Upper lobe of left lung (tissue), 6 donors: ENCODE measurements at regions not wholly inside any gene's neighbourhood (a gene's known extent, or its start where the extent isn't known, plus 50 kb on each side); places are given as distances from the start of the nearest gene placed in this dataset.

ENCODE experiments used
- ATAC-seq, 2 donors: fragments of 200-7000 bp; cut with Tn5 transposase; one replicate each; pipeline ENCODE4 v1.9.1; 2022; ENCODE audit warnings: mild to moderate bottlenecking in 2 of 2, moderate library complexity in 2 of 2; ENCODE audit not compliant: low FRiP score in 2 of 2
- DNase-seq, 2 donors: peaks; one replicate each; pipeline ENCODE4 v3.0.0-alpha.2; 2019 to 2020
- H3K27ac ChIP-seq, 4 donors: fragments of 200-600 bp; sonication (generic); one replicate each; pipeline ENCODE4 v1.5.1; 2016 to 2019
- H3K27me3 ChIP-seq, 4 donors: fragments of 200-600 bp; sonication (generic); one replicate each; pipeline ENCODE4 v1.5.1; 2017 to 2019
- H3K36me3 ChIP-seq, 4 donors: fragments of 200-600 bp; sonication (generic); one replicate each; pipeline ENCODE4 v1.5.1; 2016 to 2019
- H3K4me1 ChIP-seq, 4 donors: fragments of 200-600 bp; sonication (generic); one replicate each; pipeline ENCODE4 v1.5.1; 2018 to 2019
- H3K4me3 ChIP-seq, 4 donors: fragments of 200-600 bp; sonication (generic); one replicate each; pipeline ENCODE4 v1.5.1; 2017 to 2019; ENCODE audit warnings: mild to moderate bottlenecking in 2 of 4, moderate library complexity in 1 of 4
- H3K9me3 ChIP-seq, 4 donors: fragments of 200-600 bp; sonication (generic); one replicate each; pipeline ENCODE4 v1.5.1; 2018 to 2019
- EP300 ChIP-seq, 4 donors: sonication (generic); formaldehyde crosslinking; IDR thresholded peaks; one replicate each; pipeline ENCODE4 v1.5.1; 2017; ENCODE audit warnings: antibody characterized with exemption in 4 of 4, control low read depth in 2 of 4
- POLR2A ChIP-seq, 4 donors: fragments of 450-650 bp; IDR thresholded peaks; one replicate each; pipeline ENCODE4 v1.5.1; 2016 to 2017; ENCODE audit warnings: antibody characterized with exemption in 4 of 4, mild to moderate bottlenecking in 2 of 4
- POLR2AphosphoS5 ChIP-seq, 2 donors: sonication (generic); formaldehyde crosslinking; IDR thresholded peaks; one replicate each; pipeline ENCODE4 v1.5.1; 2017; ENCODE audit warnings: antibody characterized with exemption in 2 of 2
- WGBS, 2 donors: methylation state at CpG; one replicate each; pipeline ENCODE4 v1.1.5; 2017 to 2018; 5-methylcytosine and 5-hydroxymethylcytosine counted together
- TF ChIP-seq, protein P1 (sequence below), 6 experiments: fragments of 450-650 bp in 4 of 6; fragments of 200-600 bp in 2 of 6; sonication (generic) in 2 of 6; IDR thresholded peaks; one replicate each; pipeline ENCODE4 v1.5.1; 2016 to 2019; ENCODE audit warnings: antibody characterized with exemption in 6 of 6
- donor health status: DM: no; HTN: no; CAD: no; lungs with moderate emphysema.
- donor health status: DM: no; HTN: yes; CAD: no; lungs with severe emphysema.

DNA sequence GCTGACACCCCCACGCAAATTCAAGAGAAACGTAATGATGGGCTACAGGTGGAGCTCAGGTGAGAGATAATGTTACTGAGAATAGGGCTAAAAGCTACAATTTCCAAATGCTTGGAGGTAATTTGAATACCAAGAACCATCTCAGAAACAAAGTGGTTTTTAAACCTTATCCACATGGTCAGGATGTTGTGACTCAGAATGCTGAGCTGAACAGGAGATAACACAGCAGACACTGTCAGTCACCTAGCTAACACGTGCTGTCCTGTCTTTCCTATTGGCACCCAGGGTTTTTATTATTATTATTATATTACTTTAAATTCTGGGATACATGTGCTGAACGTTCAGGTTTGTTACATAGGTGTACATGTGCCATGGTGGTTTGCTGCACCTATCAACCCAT lies 233.0 kb upstream of the MAF start:
- 84 to 86% methylated on average over 4 of the region's 4 CpGs for WGBS, 2 donors
- no peak for ATAC-seq
- Histone ChIP-seq H3K9me3 (no peaks in the 10 kb centered on the region), H3K4me1 (no peaks in the 10 kb centered on the region), H3K4me3 (no peak overlapping the region), H3K27me3 (no peaks in the 10 kb centered on the region), H3K27ac (no peak overlapping the region), H3K36me3 (no peaks in the 10 kb centered on the region)
- DNase-seq = no peak
- TF ChIP-seq, protein P1, sequence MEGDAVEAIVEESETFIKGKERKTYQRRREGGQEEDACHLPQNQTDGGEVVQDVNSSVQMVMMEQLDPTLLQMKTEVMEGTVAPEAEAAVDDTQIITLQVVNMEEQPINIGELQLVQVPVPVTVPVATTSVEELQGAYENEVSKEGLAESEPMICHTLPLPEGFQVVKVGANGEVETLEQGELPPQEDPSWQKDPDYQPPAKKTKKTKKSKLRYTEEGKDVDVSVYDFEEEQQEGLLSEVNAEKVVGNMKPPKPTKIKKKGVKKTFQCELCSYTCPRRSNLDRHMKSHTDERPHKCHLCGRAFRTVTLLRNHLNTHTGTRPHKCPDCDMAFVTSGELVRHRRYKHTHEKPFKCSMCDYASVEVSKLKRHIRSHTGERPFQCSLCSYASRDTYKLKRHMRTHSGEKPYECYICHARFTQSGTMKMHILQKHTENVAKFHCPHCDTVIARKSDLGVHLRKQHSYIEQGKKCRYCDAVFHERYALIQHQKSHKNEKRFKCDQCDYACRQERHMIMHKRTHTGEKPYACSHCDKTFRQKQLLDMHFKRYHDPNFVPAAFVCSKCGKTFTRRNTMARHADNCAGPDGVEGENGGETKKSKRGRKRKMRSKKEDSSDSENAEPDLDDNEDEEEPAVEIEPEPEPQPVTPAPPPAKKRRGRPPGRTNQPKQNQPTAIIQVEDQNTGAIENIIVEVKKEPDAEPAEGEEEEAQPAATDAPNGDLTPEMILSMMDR (IDR thresholded peaks at IDR 0.05) = no peak
- no peak for TF ChIP-seq POLR2A (IDR thresholded peaks at IDR 0.05)
- no peak for TF ChIP-seq POLR2AphosphoS5 (IDR thresholded peaks at IDR 0.05)
- TF ChIP-seq EP300 (IDR thresholded peaks at IDR 0.05) = no peak

DNA sequence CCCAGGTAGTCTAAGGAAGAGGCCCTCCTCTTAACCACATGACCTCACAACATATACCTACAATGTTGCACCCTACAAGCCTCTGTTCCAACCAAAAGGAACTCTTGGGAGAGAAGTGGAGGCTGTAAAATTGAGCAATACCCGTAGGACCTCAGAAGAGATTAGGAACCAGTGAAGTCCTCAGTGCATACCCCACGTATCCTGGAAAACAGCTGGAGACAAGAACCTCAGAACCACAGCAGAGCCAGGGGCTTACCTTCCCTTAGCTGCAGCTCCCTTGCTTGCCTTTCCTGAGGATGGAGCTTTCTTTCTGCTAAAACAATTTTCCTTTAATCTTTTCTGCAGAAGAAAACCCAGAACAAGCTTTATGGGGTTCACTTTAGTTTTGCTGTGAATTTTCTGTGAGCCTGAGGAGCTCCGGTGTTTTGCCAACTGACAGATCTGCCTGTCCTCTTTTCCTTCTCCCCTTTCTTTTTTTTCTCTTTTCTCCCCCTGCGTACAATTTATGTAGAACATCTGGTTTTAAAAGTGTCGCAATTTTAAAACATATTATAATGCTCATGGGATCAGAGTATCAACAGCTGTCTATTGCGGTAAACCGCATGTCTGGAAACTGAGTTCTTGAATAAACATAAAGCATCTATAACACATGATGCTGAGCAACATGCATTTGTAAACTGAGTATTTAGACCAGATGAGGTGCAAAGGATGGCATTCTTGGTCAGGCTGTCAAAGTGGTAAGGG lies 226.4 kb upstream of the MAF start:
- Histone ChIP-seq H3K27ac (no peak overlapping the region), H3K4me3 (no peak overlapping the region), H3K4me1 (no peaks in the 10 kb centered on the region), H3K9me3 (no peaks in the 10 kb centered on the region), H3K36me3 (no peaks in the 10 kb centered on the region), H3K27me3 (no peaks in the 10 kb centered on the region)
- ATAC-seq (peak in 1 of 2 donors; percentile 40), DNase-seq (no peak)
- WGBS, 2 donors = 74 to 78% methylated on average over 7 of the region's 7 CpGs
- TF ChIP-seq POLR2AphosphoS5 (IDR thresholded peaks at IDR 0.05) (no peak), POLR2A (IDR thresholded peaks at IDR 0.05) (no peak), EP300 (IDR thresholded peaks at IDR 0.05) (no peak)
- TF ChIP-seq, protein P1 (IDR thresholded peaks at IDR 0.05) = no peak

DNA sequence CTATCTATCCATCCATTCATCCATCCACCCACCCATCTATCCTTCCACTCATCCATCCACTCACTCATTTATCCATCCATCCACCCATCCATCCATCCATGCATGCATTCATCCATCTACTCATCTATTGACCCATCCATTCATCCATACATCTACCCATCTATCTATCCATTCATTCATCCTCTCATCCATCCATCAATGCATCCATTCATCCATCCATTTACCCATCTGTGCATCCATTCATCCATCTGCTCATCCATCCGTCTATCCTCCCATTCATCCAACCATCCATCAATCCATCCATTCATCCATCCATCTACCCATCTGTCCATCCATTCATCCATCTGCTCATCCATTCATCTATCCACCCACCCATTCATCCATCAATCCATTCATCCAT lies 224.5 kb upstream of the MAF start:
- WGBS, 2 donors = 90 to 92% methylated on average over 1 of the region's 1 CpG
- no peak overlapping the region for H3K4me3 ChIP-seq

DNA sequence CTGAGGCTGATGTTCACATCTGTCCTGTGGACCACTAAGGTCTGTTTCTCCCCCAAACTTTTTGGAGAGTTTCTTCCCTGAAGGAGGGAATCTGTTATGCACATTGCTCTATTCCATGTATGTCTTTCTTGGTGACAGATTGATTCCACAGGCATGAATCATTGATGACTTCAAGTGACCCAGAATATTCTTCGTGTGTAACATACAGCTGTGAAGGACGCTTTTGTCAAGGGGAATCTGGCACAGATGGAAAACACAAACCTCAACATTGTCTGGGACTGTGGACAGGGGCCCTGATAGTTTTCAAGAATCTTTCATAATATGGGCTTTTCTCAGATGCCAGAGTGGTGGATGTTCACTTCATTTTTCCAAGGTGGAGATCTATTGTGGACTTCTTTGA lies 223.1 kb upstream of the MAF start:
- no peak for ATAC-seq
- Histone ChIP-seq H3K27ac (no peak overlapping the region), H3K4me1 (no peaks in the 10 kb centered on the region), H3K27me3 (no peaks in the 10 kb centered on the region), H3K9me3 (no peaks in the 10 kb centered on the region), H3K4me3 (no peak overlapping the region), H3K36me3 (no peaks in the 10 kb centered on the region)
- WGBS, 2 donors = 63 to 76% methylated on average over 2 of the region's 2 CpGs
- no peak for DNase-seq
- TF ChIP-seq, protein P1 (IDR thresholded peaks at IDR 0.05) = no peak
- TF ChIP-seq POLR2AphosphoS5 (IDR thresholded peaks at IDR 0.05) (no peak), POLR2A (IDR thresholded peaks at IDR 0.05) (no peak), EP300 (IDR thresholded peaks at IDR 0.05) (no peak)

More for the DNA sequence above, 224.5 kb upstream of the MAF start:
- no peak for TF ChIP-seq POLR2A (IDR thresholded peaks at IDR 0.05)
- TF ChIP-seq EP300 (IDR thresholded peaks at IDR 0.05) = no peak
- no peak for TF ChIP-seq POLR2AphosphoS5 (IDR thresholded peaks at IDR 0.05)
- no peak for DNase-seq
- H3K9me3 ChIP-seq = no peaks in the 10 kb centered on the region
- ATAC-seq = no peak
- H3K27ac ChIP-seq = no peak overlapping the region
- H3K36me3 ChIP-seq = no peaks in the 10 kb centered on the region
- no peaks in the 10 kb centered on the region for H3K27me3 ChIP-seq
- H3K4me1 ChIP-seq = no peaks in the 10 kb centered on the region

DNA sequence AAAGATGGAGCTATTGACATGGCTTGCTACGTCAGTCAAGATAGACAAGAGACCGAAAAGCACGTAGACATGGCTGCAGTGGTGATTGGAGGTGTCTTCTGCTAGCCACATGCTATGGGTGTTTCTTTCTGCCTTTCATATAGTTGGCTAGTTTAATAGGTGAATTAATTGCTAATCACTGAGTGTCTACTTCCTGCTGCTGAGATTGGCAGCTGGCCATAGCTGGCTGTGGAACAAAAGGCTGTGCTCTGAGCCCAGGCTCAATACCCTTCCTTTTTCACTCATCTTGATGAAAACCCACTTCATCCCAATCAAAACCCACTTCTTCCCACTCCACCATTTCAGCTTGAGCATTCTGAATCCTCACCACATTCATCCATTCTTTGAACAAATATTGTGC lies 221.4 kb upstream of the MAF start:
- Histone ChIP-seq H3K9me3 (no peaks in the 10 kb centered on the region), H3K36me3 (no peaks in the 10 kb centered on the region), H3K27me3 (no peaks in the 10 kb centered on the region), H3K27ac (no peak overlapping the region), H3K4me3 (no peak overlapping the region), H3K4me1 (no peaks in the 10 kb centered on the region)
- TF ChIP-seq, protein P1 (IDR thresholded peaks at IDR 0.05) = no peak
- TF ChIP-seq POLR2A (IDR thresholded peaks at IDR 0.05) = no peak
- no peak for TF ChIP-seq POLR2AphosphoS5 (IDR thresholded peaks at IDR 0.05)
- TF ChIP-seq EP300 (IDR thresholded peaks at IDR 0.05) = no peak
- no peak for DNase-seq
- ATAC-seq = no peak
- WGBS, 2 donors = 88 to 91% methylated on average over 3 of the region's 3 CpGs
